Activated naive CD4-positive, alpha-beta T cell treated with anti-CD3 and anti-CD28 coated beads, Interleukin-2, amount 50 U/mL, for 72 hours (primary cell): ENCODE measurements at regions not wholly inside any gene's neighbourhood (a gene's known extent, or its start where the extent isn't known, plus 50 kb on each side); places are given as distances from the start of the nearest gene placed in this dataset.
A peak's percentile ranks its signal among the peaks of the same experiment; 100 is the strongest.

Source experiments
- ATAC-seq, 2 donors: fragments of 150-1000 bp; cut with Tn5 transposase; 2 replicates each; pipeline ENCODE4 v1.10.0; 2021; ENCODE audit warnings: mild to moderate bottlenecking in 2 of 2, moderate library complexity in 2 of 2
- DNase-seq, 2 donors: peaks; one replicate each; pipeline ENCODE4 v3.0.0; 2021 to 2022; ENCODE audit warnings: low spot score in 2 of 2
- H3K27ac Mint-ChIP-seq, 2 donors: one replicate each; pipeline ENCODE4 v1.8.0; 2022; ENCODE audit warnings: mild to moderate bottlenecking in 2 of 2, mixed read lengths in 2 of 2
- H3K36me3 Mint-ChIP-seq, 2 donors: one replicate each; pipeline ENCODE4 v1.8.0; 2022; ENCODE audit warnings: mixed read lengths in 2 of 2
- H3K9me3 Mint-ChIP-seq, 2 donors: one replicate each; pipeline ENCODE4 v1.8.0; 2022; ENCODE audit warnings: mixed read lengths in 2 of 2

DNA sequence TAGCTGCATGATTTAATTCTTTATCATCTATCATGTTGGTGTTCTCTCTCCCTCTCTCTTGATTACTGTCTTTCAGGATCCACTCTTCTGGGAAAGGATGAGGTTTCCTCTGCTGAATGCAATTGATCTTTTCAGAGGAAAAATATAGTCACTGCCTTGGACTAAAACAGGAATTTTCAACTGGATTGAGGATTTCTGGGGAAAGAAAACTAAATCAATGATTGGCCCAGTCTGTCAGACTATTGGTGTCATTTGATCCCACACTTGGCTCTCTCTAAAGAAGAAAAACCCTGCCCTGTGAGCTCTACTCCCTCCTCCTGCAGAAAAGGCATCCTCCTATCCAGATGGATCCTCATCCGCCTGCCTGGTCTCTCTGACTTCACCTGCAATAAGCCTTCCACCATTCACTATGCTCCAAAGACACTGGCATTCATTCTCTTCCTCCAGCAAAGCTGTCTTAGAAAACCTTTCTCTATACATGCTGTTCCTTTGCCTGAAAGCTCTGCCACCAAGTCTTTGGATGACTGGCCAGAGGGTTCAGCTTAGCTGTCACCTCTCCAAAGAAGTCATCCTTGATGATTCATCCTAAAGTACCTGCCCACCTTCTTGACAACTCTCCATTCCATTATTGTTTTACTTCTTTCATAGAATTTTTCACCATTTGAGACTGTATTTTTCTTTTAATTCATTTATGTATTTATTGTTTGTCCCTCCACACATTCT, 127.7 kb upstream of the CAND1 start:
- no peak overlapping the region for H3K27ac Mint-ChIP-seq
- ATAC-seq (peak; percentile 72 to 99), DNase-seq (peak in 1 of 2 donors; percentile 20)
- H3K9me3 Mint-ChIP-seq, result no peaks in the 10 kb centered on the region
- H3K36me3 Mint-ChIP-seq, result no peaks in the 10 kb centered on the region

- no peaks in the 10 kb centered on the region for H3K36me3 Mint-ChIP-seq
Observed at GRCh38 chr12:67145692-67146091, 123.5 kb upstream of the CAND1 start.

DNA sequence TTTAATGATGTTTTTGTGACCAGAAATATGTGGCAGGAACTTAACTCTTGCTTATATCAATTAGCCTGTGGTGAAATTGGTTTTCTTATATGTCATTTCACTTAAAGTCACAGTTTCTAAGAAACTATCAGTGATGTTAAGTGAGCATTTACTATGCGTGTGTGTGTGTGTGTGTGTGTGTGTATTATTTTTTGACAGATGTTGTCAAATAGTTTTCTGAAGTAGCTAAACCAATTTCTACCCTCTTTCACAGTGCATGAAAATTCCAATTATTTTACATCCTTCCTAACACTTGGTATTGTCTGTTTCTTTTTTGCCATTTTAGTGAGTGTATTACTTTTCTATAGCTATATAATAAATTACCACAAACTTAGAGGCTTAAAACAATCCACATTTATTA, 122.1 kb upstream of the CAND1 start:
- DNase-seq (no peak), ATAC-seq (no peak)
- Mint-ChIP-seq H3K36me3 (no peaks in the 10 kb centered on the region), H3K9me3 (no peaks in the 10 kb centered on the region), H3K27ac (no peak overlapping the region)

More at GRCh38 chr12:67145692-67146091, 123.5 kb upstream of the CAND1 start:
- H3K9me3 Mint-ChIP-seq, result no peaks in the 10 kb centered on the region
- ATAC-seq (no peak), DNase-seq (no peak)
- no peak overlapping the region for H3K27ac Mint-ChIP-seq

GRCh38 chr12:67147447-67147846, 121.7 kb upstream of the CAND1 start:
- H3K36me3 Mint-ChIP-seq, result no peaks in the 10 kb centered on the region
- peak overlapping the region in 1 of 2 donors; percentile 38 for H3K27ac Mint-ChIP-seq
- ATAC-seq, result peak; percentile 29 to 34
- no peaks in the 10 kb centered on the region for H3K9me3 Mint-ChIP-seq
- no peak for DNase-seq

- DNase-seq (no peak), ATAC-seq (no peak)
- Mint-ChIP-seq H3K36me3 (no peaks in the 10 kb centered on the region), H3K27ac (no peak overlapping the region), H3K9me3 (no peaks in the 10 kb centered on the region)
Observed at GRCh38 chr12:67148265-67148664, 120.9 kb upstream of the CAND1 start.

- Mint-ChIP-seq H3K9me3 (no peaks in the 10 kb centered on the region), H3K27ac (no peak overlapping the region), H3K36me3 (no peaks in the 10 kb centered on the region)
- DNase-seq (no peak), ATAC-seq (no peak)
Observed at GRCh38 chr12:67151886-67152285, 117.3 kb upstream of the CAND1 start.

DNA sequence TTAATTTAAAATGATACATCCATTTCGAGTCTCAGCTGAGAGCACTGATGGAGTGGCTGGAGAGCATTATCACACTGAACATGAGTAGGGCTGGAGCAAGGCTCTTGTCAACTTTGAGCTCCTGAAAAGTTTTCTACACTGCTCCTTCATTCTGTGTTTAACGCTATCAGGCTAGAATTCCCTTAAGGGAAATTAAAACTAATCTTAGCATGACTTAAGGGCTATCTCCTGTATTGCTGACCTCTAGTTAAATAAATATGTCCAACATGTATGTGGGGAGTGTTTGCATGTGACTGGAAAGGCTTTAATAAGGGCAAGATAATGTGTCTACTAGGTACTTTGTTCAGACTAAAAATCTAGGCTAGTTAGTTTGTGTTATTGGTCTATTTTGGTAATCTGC, 116.7 kb upstream of the CAND1 start:
- H3K27ac Mint-ChIP-seq, result no peak overlapping the region
- DNase-seq (no peak), ATAC-seq (no peak)
- H3K36me3 Mint-ChIP-seq, result no peaks in the 10 kb centered on the region
- no peaks in the 10 kb centered on the region for H3K9me3 Mint-ChIP-seq

- H3K36me3 Mint-ChIP-seq, result no peaks in the 10 kb centered on the region
- ATAC-seq, result no peak
- H3K27ac Mint-ChIP-seq, result no peak overlapping the region
- DNase-seq, result no peak
- H3K9me3 Mint-ChIP-seq, result no peaks in the 10 kb centered on the region
Observed at GRCh38 chr12:67154901-67155300, 114.3 kb upstream of the CAND1 start.

- Mint-ChIP-seq H3K36me3 (no peaks in the 10 kb centered on the region), H3K9me3 (no peaks in the 10 kb centered on the region), H3K27ac (no peak overlapping the region)
- no peak for ATAC-seq
- DNase-seq, result no peak
Observed at GRCh38 chr12:67155863-67156262, 113.3 kb upstream of the CAND1 start.

DNA sequence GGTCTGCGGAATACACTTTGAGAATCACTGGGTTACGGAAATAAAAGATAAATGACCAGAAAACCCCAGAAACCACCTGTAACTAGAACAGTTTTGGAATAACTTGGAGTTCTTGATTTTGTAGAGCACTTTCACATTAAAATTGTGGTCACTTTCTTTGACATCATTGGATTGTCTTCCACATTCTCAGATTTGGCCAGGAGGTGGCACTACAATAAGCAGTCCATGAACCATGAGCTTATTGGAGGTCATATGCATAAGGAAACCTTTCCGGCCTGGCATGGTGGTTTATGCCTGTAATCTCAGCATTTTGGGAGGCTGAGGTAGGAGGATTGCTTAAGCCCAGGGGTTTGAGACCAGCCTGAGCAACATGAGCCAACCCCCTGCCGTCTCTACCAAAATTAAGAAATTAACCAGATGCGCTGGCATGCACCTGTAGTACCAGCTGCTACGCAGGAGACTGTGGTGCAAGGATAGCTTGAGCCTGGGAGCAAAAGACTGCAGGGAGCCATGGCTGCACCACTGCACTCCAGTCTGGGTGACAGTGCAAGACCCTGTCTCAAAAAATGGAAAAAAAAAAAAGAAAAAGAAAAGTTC, 107.7 kb upstream of the CAND1 start:
- DNase-seq (peak in 1 of 2 donors; percentile 31), ATAC-seq (no peak)
- Mint-ChIP-seq H3K9me3 (no peaks in the 10 kb centered on the region), H3K36me3 (no peaks in the 10 kb centered on the region), H3K27ac (no peak overlapping the region)

GRCh38 chr12:67173258-67173657, 95.9 kb upstream of the CAND1 start:
- no peaks in the 10 kb centered on the region for H3K36me3 Mint-ChIP-seq
- no peak overlapping the region for H3K27ac Mint-ChIP-seq

GRCh38 chr12:67182551-67182950, 86.6 kb upstream of the CAND1 start:
- no peak overlapping the region for H3K27ac Mint-ChIP-seq
- no peak for ATAC-seq

More at GRCh38 chr12:67173258-67173657, 95.9 kb upstream of the CAND1 start:
- no peak for DNase-seq
- no peaks in the 10 kb centered on the region for H3K9me3 Mint-ChIP-seq
- ATAC-seq, result no peak

GRCh38 chr12:67193704-67194103, 75.5 kb upstream of the CAND1 start:
- ATAC-seq, result no peak
- DNase-seq, result peak in 1 of 2 donors; percentile 12

More at GRCh38 chr12:67182551-67182950, 86.6 kb upstream of the CAND1 start:
- peaks cover 0 to 6% of the 10 kb centered on the region in 2 donors for H3K36me3 Mint-ChIP-seq
- DNase-seq, result no peak
- H3K9me3 Mint-ChIP-seq, result no peaks in the 10 kb centered on the region

DNA sequence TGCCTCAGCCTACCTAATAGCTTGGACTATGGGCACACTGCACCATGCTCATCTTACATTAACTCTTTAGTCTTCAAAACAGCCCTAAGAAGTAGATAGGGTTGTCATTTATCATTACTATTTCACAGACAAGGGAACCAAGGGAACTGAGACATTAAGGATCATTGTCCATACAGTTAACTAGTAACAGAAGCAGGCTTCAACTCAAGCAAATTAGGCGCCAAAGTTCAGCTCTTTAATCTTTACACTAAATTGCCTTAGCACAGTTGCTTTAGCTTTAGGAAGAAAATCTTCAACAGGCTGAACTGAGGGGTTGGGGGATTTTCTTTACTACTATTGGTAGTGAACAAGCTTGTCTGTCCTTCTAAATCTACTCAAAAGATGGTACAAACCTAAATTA, 68.8 kb upstream of the CAND1 start:
- Mint-ChIP-seq H3K9me3 (no peaks in the 10 kb centered on the region), H3K36me3 (no peaks in the 10 kb centered on the region), H3K27ac (no peak overlapping the region)
- ATAC-seq (no peak), DNase-seq (no peak)

More at GRCh38 chr12:67193704-67194103, 75.5 kb upstream of the CAND1 start:
- peaks cover 0 to 7% of the 10 kb centered on the region in 2 donors for H3K9me3 Mint-ChIP-seq
- H3K36me3 Mint-ChIP-seq, result no peaks in the 10 kb centered on the region
- no peak overlapping the region for H3K27ac Mint-ChIP-seq

DNA sequence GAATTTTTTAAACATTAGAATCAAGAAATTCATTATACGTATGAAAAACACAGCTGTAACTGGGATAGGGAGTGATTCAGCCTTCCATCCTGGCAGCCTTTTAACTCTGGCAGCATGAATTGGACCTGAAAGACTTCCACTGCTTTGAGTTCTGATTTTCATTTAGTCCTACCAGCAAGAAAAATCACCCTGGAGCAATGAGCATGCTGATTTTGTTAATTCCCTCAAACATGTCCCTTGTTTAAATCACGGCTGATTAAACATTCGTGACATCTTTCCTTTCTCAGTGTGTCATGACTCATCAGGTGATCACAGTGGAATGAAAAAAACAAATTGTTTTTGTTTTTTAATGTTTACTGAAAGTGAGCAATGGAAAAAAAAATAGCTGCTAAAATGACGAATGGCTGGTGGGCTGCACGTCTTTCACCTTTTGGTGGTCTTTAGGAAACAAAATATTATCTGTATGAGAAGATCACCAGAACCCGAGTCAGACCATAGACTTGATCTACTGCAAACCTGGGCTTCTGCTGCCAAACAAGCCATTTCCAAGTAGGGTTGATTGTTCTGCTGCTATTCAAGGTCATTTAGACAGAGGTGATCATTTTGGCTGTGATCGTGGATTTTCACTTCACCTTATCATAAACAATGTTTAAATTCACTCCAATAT, 67.0 kb upstream of the CAND1 start:
- H3K36me3 Mint-ChIP-seq, result no peaks in the 10 kb centered on the region
- DNase-seq (no peak), ATAC-seq (no peak)
- no peaks in the 10 kb centered on the region for H3K9me3 Mint-ChIP-seq
- H3K27ac Mint-ChIP-seq, result no peak overlapping the region

DNA sequence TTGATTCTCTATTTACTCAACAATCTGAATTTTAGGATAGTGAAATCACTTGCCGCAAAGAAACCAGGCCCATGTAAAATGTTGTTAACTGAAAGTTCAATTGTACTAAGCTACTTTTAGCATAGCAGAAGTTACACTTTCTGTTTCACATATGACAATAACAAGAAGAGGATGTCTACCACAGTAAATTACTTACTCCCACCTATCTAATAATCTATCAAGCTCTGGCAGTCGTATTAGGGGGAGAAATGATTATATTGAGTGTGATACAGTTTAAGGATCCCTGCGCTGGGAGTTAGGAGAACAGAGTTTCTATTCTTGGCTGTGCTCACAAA, 66.5 kb upstream of the CAND1 start:
- Mint-ChIP-seq H3K36me3 (no peaks in the 10 kb centered on the region), H3K27ac (no peak overlapping the region), H3K9me3 (no peaks in the 10 kb centered on the region)
- DNase-seq (no peak), ATAC-seq (no peak)

- ATAC-seq, result no peak
- Mint-ChIP-seq H3K27ac (no peak overlapping the region), H3K9me3 (no peaks in the 10 kb centered on the region)
Observed at GRCh38 chr12:67208281-67209067, 60.7 kb upstream of the CAND1 start.

More at GRCh38 chr12:67208281-67209067, 60.7 kb upstream of the CAND1 start:
- H3K36me3 Mint-ChIP-seq, result no peaks in the 10 kb centered on the region
- DNase-seq, result no peak
